ENCODE measurements at regions not wholly inside any gene's neighbourhood (a gene's known extent, or its start where the extent isn't known, plus 50 kb on each side); places are given as distances from the start of the nearest gene placed in this dataset.

- no peak for ATAC-seq
- POLR2A ChIA-PET, result no interaction called here
- no peak for DNase-seq
- H3K4me3 Mint-ChIP-seq, result no peak overlapping the region
- no peak overlapping the region for H3K27ac Mint-ChIP-seq
- H3K36me3 Mint-ChIP-seq (ENCODE audit: low read depth), result no peaks in the 10 kb centered on the region
- no peak for TF ChIP-seq CTCF (IDR thresholded peaks at IDR 0.05)
- CTCF ChIA-PET, result no interaction called here
- H3K9me3 Mint-ChIP-seq, result no peaks in the 10 kb centered on the region
- intact Hi-C loops (cut with micrococcal nuclease), result no loop called here
- no peaks in the 10 kb centered on the region for H3K4me1 Mint-ChIP-seq (ENCODE audit: low read depth)
- no peaks in the 10 kb centered on the region for H3K27me3 Mint-ChIP-seq
Measured at GRCh38 chr5:44697025-44697424, 111.7 kb upstream of the MRPS30 start.

- ChIA-PET POLR2A (no interaction called here), CTCF (no interaction called here)
- DNase-seq (no peak), ATAC-seq (no peak)
- no peaks in the 10 kb centered on the region for H3K36me3 Mint-ChIP-seq (ENCODE audit: low read depth)
- no peak overlapping the region for H3K4me3 Mint-ChIP-seq
- no peaks in the 10 kb centered on the region for H3K4me1 Mint-ChIP-seq (ENCODE audit: low read depth)
- intact Hi-C loops (cut with micrococcal nuclease), result no loop called here
- H3K27ac Mint-ChIP-seq, result no peak overlapping the region
- no peaks in the 10 kb centered on the region for H3K27me3 Mint-ChIP-seq
- no peak for TF ChIP-seq CTCF (IDR thresholded peaks at IDR 0.05)
- no peaks in the 10 kb centered on the region for H3K9me3 Mint-ChIP-seq
Measured at GRCh38 chr5:44695259-44695658, 113.5 kb upstream of the MRPS30 start.

GRCh38 chr5:44691802-44692201 is 116.9 kb upstream of the MRPS30 start:
- Mint-ChIP-seq H3K4me3 (no peak overlapping the region), H3K4me1 (ENCODE audit: low read depth) (no peaks in the 10 kb centered on the region), H3K27ac (no peak overlapping the region), H3K36me3 (ENCODE audit: low read depth) (no peaks in the 10 kb centered on the region), H3K27me3 (no peaks in the 10 kb centered on the region), H3K9me3 (no peaks in the 10 kb centered on the region)
- DNase-seq, result no peak
- no peak for ATAC-seq
- intact Hi-C loops (cut with micrococcal nuclease), result no loop called here
- POLR2A ChIA-PET, result no interaction called here
- CTCF ChIA-PET, result no interaction called here
- TF ChIP-seq CTCF (IDR thresholded peaks at IDR 0.05), result no peak

GRCh38 chr5:44681906-44682305 is 126.8 kb upstream of the MRPS30 start:
- intact Hi-C loops (cut with micrococcal nuclease), result no loop called here
- CTCF ChIA-PET, result no interaction called here

GRCh38 chr5:44679214-44679613 is 129.5 kb upstream of the MRPS30 start:
- intact Hi-C loops (cut with micrococcal nuclease), result no loop called here
- Mint-ChIP-seq H3K4me1 (ENCODE audit: low read depth) (no peaks in the 10 kb centered on the region), H3K27ac (no peak overlapping the region), H3K9me3 (peaks cover 1% of the 10 kb centered on the region), H3K27me3 (no peaks in the 10 kb centered on the region), H3K4me3 (no peak overlapping the region), H3K36me3 (ENCODE audit: low read depth) (no peaks in the 10 kb centered on the region)
- POLR2A ChIA-PET, result no interaction called here
- CTCF ChIA-PET, result no interaction called here
- no peak for DNase-seq
- no peak for TF ChIP-seq CTCF (IDR thresholded peaks at IDR 0.05)
- ATAC-seq, result no peak

More at GRCh38 chr5:44681906-44682305, 126.8 kb upstream of the MRPS30 start:
- no peaks in the 10 kb centered on the region for H3K4me1 Mint-ChIP-seq (ENCODE audit: low read depth)
- no peaks in the 10 kb centered on the region for H3K27me3 Mint-ChIP-seq
- ATAC-seq (no peak), DNase-seq (no peak)
- TF ChIP-seq CTCF (IDR thresholded peaks at IDR 0.05), result no peak
- H3K36me3 Mint-ChIP-seq (ENCODE audit: low read depth), result no peaks in the 10 kb centered on the region
- POLR2A ChIA-PET, result no interaction called here
- H3K4me3 Mint-ChIP-seq, result no peak overlapping the region
- H3K27ac Mint-ChIP-seq, result no peak overlapping the region
- no peaks in the 10 kb centered on the region for H3K9me3 Mint-ChIP-seq
